HCT116 (cell line): ENCODE measurements at regions not wholly inside any gene's neighbourhood (a gene's known extent, or its start where the extent isn't known, plus 50 kb on each side); places are given as distances from the start of the nearest gene placed in this dataset.

ENCODE experiments used
- ATAC-seq: fragments of 200-7000 bp; cut with Tn5 transposase; 2 replicates; pipeline ENCODE4 v1.9.1; 2020; ENCODE audit warnings: mild to moderate bottlenecking, moderate library complexity
- BruUV-seq: library from RNA; stranded (reverse); fragments of 400-500 nt; replicated peaks from 2 replicates; lab custom pipeline; 2021; lab: Mats Ljungman, UMichigan
- CTCF ChIA-PET: fragments of 300-600 bp; sonication (Branson Sonifier 250); formaldehyde crosslinking; loops from one replicate; lab custom pipeline; 2021; ENCODE audit warnings: antibody characterized with exemption; lab: Charles Lee
- POLR2A ChIA-PET: fragments of 300-600, 350-600 bp; sonication (Branson Sonifier 250); formaldehyde crosslinking; loops from one replicate; lab custom pipeline; 2021; ENCODE audit warnings: antibody characterized with exemption; lab: Charles Lee
- RAD21 ChIA-PET, 2 experiments: fragments of 300-600 bp; sonication (Branson Sonifier 250); formaldehyde crosslinking; loops; one replicate each; lab custom pipeline; 2023; ENCODE audit warnings: low total read pairs in 2 of 2; ENCODE audit not compliant: uncharacterized antibody in 2 of 2, unreplicated experiment in 2 of 2, low non-redundant PET in 1 of 2; lab: Charles Lee
- DNase-seq: peaks from one replicate; pipeline ENCODE4 v3.0.0-alpha.2; 2010; ENCODE audit warnings: low read depth, low spot score
- H2AFZ ChIP-seq: fragments of 200-600 bp; shearing (Covaris generic), sonication (generic); 2 replicates; pipeline ENCODE4 v1.6.1; 2017; ENCODE audit warnings: low read depth, mixed run types, mixed read lengths, antibody characterized with exemption, low read length; ENCODE audit not compliant: poor library complexity, severe bottlenecking
- H3K27ac ChIP-seq: 2 replicates; pipeline ENCODE4 v1.5.1; 2012; ENCODE audit warnings: low read depth, low read length
- H3K27me3 ChIP-seq: fragments of 200-600 bp; sonication (generic); 2 replicates; pipeline ENCODE4 v1.6.1; 2016; ENCODE audit warnings: mixed run types, low read length, mixed read lengths; ENCODE audit not compliant: insufficient read depth
- H3K36me3 ChIP-seq, 2 experiments: fragments of 200-500 bp in 1 of 2; fragments of 200-600 bp in 1 of 2; sonication (Bioruptor generic) in 1 of 2; sonication (generic) in 1 of 2; 2 replicates each; pipeline versions ENCODE4 v1.5.1 to v1.6.1; 2014 to 2016; ENCODE audit warnings: low read length in 2 of 2, inconsistent platforms in 1 of 2, mixed read lengths in 1 of 2, mixed run types in 1 of 2; ENCODE audit not compliant: insufficient read depth in 2 of 2, control insufficient read depth in 1 of 2
- H3K4me1 ChIP-seq, 2 experiments: fragments of 200-600 bp in 1 of 2; sonication (generic) in 1 of 2; 2 replicates each; pipeline versions ENCODE4 v1.5.1 to v1.6.1; 2012 to 2017; ENCODE audit warnings: low read length in 2 of 2, inconsistent platforms in 1 of 2, mild to moderate bottlenecking in 1 of 2, mixed read lengths in 1 of 2, mixed run types in 1 of 2, moderate library complexity in 1 of 2; ENCODE audit not compliant: insufficient read depth in 2 of 2, control insufficient read depth in 1 of 2
- H3K4me2 ChIP-seq: fragments of 200-600 bp; sonication (generic); 2 replicates; pipeline ENCODE4 v1.6.1; 2017; ENCODE audit warnings: mixed run types, low read length, mixed read lengths
- H3K4me3 ChIP-seq, 2 experiments: fragments of 200-600 bp in 1 of 2; sonication (generic) in 1 of 2; replicated peaks in 1 of 2; 2 replicates each; pipeline ENCODE4 v1.5.1; 2011 to 2016; ENCODE audit warnings: low read length in 2 of 2, control low read depth in 1 of 2, low read depth in 1 of 2, mild to moderate bottlenecking in 1 of 2, mixed read lengths in 1 of 2, mixed run types in 1 of 2
- H3K79me2 ChIP-seq: fragments of 200-600 bp; sonication (generic); 2 replicates; pipeline ENCODE4 v1.6.1; 2017; ENCODE audit warnings: mild to moderate bottlenecking, mixed run types, low read length, moderate library complexity, mixed read lengths; ENCODE audit not compliant: insufficient read depth
- H3K9ac ChIP-seq: fragments of 200-600 bp; sonication (generic); 2 replicates; pipeline ENCODE4 v1.6.1; 2016; ENCODE audit warnings: low read length, mixed read lengths
- H3K9me2 ChIP-seq: fragments of 200-600 bp; sonication (generic), shearing (Covaris generic); 2 replicates; pipeline ENCODE4 v1.6.1; 2017; ENCODE audit warnings: mixed run types, mild to moderate bottlenecking, moderate library complexity; ENCODE audit not compliant: insufficient read depth
- H3K9me3 ChIP-seq, 2 experiments: fragments of 200-500 bp in 1 of 2; fragments of 200-600 bp in 1 of 2; sonication (Bioruptor generic) in 1 of 2; sonication (generic) in 1 of 2; 2 replicates each; pipeline ENCODE4 v1.6.1; 2014 to 2017; ENCODE audit warnings: low read length in 2 of 2, mixed read lengths in 2 of 2, inconsistent platforms in 1 of 2, low read depth in 1 of 2, mild to moderate bottlenecking in 1 of 2, mixed run types in 1 of 2, moderate library complexity in 1 of 2; ENCODE audit not compliant: control insufficient read depth in 1 of 2, insufficient read depth in 1 of 2
- H4K20me1 ChIP-seq: fragments of 200-600 bp; sonication (generic), shearing (Covaris generic); 2 replicates; pipeline ENCODE4 v1.6.1; 2017; ENCODE audit warnings: mixed run types, mild to moderate bottlenecking, moderate library complexity; ENCODE audit not compliant: insufficient read depth
- CBX3 ChIP-seq: IDR thresholded peaks from 2 replicates; pipeline ENCODE4 v1.6.1; 2012; ENCODE audit warnings: low read depth
- EZH2 ChIP-seq: fragments of 200-600 bp; sonication (generic); IDR thresholded peaks from 2 replicates; pipeline ENCODE4 v1.6.1; 2017; ENCODE audit warnings: antibody characterized with exemption, mixed run types
- EZH2phosphoT487 ChIP-seq: fragments of 200-600 bp; IDR thresholded peaks from 2 replicates; pipeline ENCODE4 v1.6.1; 2018; ENCODE audit warnings: antibody characterized with exemption, borderline replicate concordance
- JUND ChIP-seq: IDR thresholded peaks from 2 replicates; pipeline ENCODE4 v1.6.1; 2012
- POLR2A ChIP-seq: IDR thresholded peaks from 2 replicates; pipeline ENCODE4 v1.7.0; 2011; ENCODE audit warnings: borderline replicate concordance; ENCODE audit not compliant: insufficient read depth, insufficient read length; ENCODE audit errors: extremely low read depth
- POLR2AphosphoS5 ChIP-seq: IDR thresholded peaks from 2 replicates; pipeline ENCODE4 v1.6.1; 2011; ENCODE audit warnings: mild to moderate bottlenecking, low read depth, low read length, moderate library complexity
- RAD21 ChIP-seq: IDR thresholded peaks from 2 replicates; pipeline ENCODE4 v1.6.1; 2012; ENCODE audit warnings: low read depth, mild to moderate bottlenecking
- TCF7L2 ChIP-seq: IDR thresholded peaks from 2 replicates; pipeline ENCODE4 v1.7.0; 2011; ENCODE audit warnings: borderline replicate concordance, inconsistent platforms; ENCODE audit not compliant: insufficient read depth, insufficient read length; ENCODE audit errors: extremely low read depth
- YY1 ChIP-seq: IDR thresholded peaks from 2 replicates; pipeline ENCODE4 v1.6.1; 2011; ENCODE audit warnings: low read length, low read depth, moderate library complexity, mild to moderate bottlenecking; ENCODE audit not compliant: insufficient replicate concordance; ENCODE audit errors: extremely low read depth
- ZFX ChIP-seq: fragments of 450-650 bp; IDR thresholded peaks from 2 replicates; pipeline ENCODE4 v1.6.1; 2017
- intact Hi-C: fragments of 100-400 bp; cut with micrococcal nuclease; formaldehyde crosslinking; loops from 2 replicates; pipeline ENCODE4 v1.10.0; 2022
- TF ChIP-seq, protein P1 (sequence below): IDR thresholded peaks from 2 replicates; pipeline ENCODE4 v1.6.1; 2012
- TF ChIP-seq, protein P2 (sequence below), 3 experiments: fragments of 200-600 bp in 1 of 3; sonication (generic) in 1 of 3; IDR thresholded peaks in 2 of 3; conservative IDR thresholded peaks in 1 of 3; 2 replicates each; pipeline ENCODE4 v1.5.1; 2012 to 2017; ENCODE audit warnings: low read depth in 2 of 3, low read length in 2 of 3, antibody characterized with exemption in 1 of 3, borderline replicate concordance in 1 of 3, control low read depth in 1 of 3, mild to moderate bottlenecking in 1 of 3, mixed read lengths in 1 of 3, mixed run types in 1 of 3, moderate library complexity in 1 of 3; ENCODE audit not compliant: insufficient read depth in 1 of 3

DNA sequence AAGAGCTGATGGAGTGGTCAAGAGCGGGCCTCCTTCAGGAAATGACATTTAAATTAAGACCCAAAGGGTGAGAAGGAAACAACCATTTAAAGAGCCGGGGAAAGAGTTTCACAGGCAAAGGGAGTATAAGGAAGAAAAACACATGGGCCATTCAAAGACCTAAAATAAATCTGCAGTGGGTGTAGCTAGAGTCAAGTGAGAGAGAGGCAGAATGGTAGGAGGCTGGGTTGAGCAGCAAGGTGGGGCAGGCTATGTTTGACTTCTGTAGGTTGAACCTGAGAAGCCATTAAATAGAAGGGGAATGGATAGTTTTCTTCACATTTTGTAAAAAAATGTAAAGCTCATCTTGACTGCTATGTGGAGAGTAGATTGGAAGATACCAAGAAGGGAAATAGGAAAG is 183.8 kb downstream of the LACC1 start:
- BruUV-seq, result no TSS peak
- Histone ChIP-seq H3K4me3 (no peak overlapping the region), H4K20me1 (no peaks in the 10 kb centered on the region), H3K27ac (no peak overlapping the region), H3K4me1 (peaks cover 0 to 4% of the 10 kb centered on the region in 2 experiments; a peak in 2 of 4 replicates), H3K9ac (no peak overlapping the region), H3K79me2 (no peaks in the 10 kb centered on the region), H3K4me2 (no peak overlapping the region), H3K9me2 (no peaks in the 10 kb centered on the region), H3K27me3 (no peaks in the 10 kb centered on the region), H3K9me3 (no peaks in the 10 kb centered on the region), H2AFZ (no peak overlapping the region), H3K36me3 (no peaks in the 10 kb centered on the region)
- ChIA-PET POLR2A (interaction anchor here (0.6 kb wide), 1 partner anchor 169 kb away, joined by 3 read pairs; no protein-coding TSS in a partner anchor), RAD21 (no interaction called here), CTCF (no interaction called here)
- ATAC-seq, result no peak
- intact Hi-C loops, result no loop called here
- no peak for DNase-seq
- TF ChIP-seq POLR2A, result no peak
- TF ChIP-seq RAD21, result no peak
- no peak for TF ChIP-seq TCF7L2
- TF ChIP-seq, protein P1, sequence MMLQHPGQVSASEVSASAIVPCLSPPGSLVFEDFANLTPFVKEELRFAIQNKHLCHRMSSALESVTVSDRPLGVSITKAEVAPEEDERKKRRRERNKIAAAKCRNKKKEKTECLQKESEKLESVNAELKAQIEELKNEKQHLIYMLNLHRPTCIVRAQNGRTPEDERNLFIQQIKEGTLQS, result no peak
- no peak for TF ChIP-seq ZFX
- no peak for TF ChIP-seq POLR2AphosphoS5
- no peak for TF ChIP-seq EZH2
- no peak for TF ChIP-seq JUND
- TF ChIP-seq CBX3, result no peak
- TF ChIP-seq, protein P2, sequence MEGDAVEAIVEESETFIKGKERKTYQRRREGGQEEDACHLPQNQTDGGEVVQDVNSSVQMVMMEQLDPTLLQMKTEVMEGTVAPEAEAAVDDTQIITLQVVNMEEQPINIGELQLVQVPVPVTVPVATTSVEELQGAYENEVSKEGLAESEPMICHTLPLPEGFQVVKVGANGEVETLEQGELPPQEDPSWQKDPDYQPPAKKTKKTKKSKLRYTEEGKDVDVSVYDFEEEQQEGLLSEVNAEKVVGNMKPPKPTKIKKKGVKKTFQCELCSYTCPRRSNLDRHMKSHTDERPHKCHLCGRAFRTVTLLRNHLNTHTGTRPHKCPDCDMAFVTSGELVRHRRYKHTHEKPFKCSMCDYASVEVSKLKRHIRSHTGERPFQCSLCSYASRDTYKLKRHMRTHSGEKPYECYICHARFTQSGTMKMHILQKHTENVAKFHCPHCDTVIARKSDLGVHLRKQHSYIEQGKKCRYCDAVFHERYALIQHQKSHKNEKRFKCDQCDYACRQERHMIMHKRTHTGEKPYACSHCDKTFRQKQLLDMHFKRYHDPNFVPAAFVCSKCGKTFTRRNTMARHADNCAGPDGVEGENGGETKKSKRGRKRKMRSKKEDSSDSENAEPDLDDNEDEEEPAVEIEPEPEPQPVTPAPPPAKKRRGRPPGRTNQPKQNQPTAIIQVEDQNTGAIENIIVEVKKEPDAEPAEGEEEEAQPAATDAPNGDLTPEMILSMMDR (IDR thresholded peaks at IDR 0.05 in 2 of 3, conservative IDR thresholded peaks at IDR 0.05 in 1 of 3; ENCODE audit: borderline replicate concordance in 1 of 3, insufficient read depth in 1 of 3, low read depth in 2 of 3, low read length in 2 of 3), result no peak
- TF ChIP-seq EZH2phosphoT487, result no peak
- no peak for TF ChIP-seq YY1
